Right kidney (tissue), 1 donor: ENCODE measurements at regions not wholly inside any gene's neighbourhood (a gene's known extent, or its start where the extent isn't known, plus 50 kb on each side); places are given as distances from the start of the nearest gene placed in this dataset.
"Not testable (repeated sequence)": the region's sequence is repeated elsewhere in the genome, so short reads cannot be mapped to it uniquely, and the experiment has no call there.

Experiments used
- DNase-seq: peaks from one replicate; pipeline ENCODE4 v3.0.0-alpha.2; 2016

- no peak for DNase-seq
Observed at GRCh38 chr4:155591738-155592143, 74.9 kb upstream of the GUCY1A1 start.

- no peak for DNase-seq
Observed at GRCh38 chr4:155590796-155591585, 75.7 kb upstream of the GUCY1A1 start.

GRCh38 chr4:155588437-155588836 lies 78.2 kb upstream of the GUCY1A1 start:
- no peak for DNase-seq

- no peak for DNase-seq
Observed at GRCh38 chr4:155587766-155588165, 78.9 kb upstream of the GUCY1A1 start.

- DNase-seq: no peak
Observed at GRCh38 chr4:155582971-155583437, 83.6 kb upstream of the GUCY1A1 start.

GRCh38 chr4:155582041-155582440 lies 84.6 kb upstream of the GUCY1A1 start:
- DNase-seq: no peak

- DNase-seq: no peak
Observed at GRCh38 chr4:155578726-155579370, 87.8 kb upstream of the GUCY1A1 start.

- no peak for DNase-seq
Observed at GRCh38 chr4:155578219-155578618, 88.4 kb upstream of the GUCY1A1 start.

- not testable (repeated sequence) for DNase-seq
Observed at GRCh38 chr4:155574329-155574728, 92.3 kb upstream of the GUCY1A1 start.

GRCh38 chr4:155573126-155573525 lies 93.5 kb upstream of the GUCY1A1 start:
- no peak for DNase-seq

- DNase-seq: no peak
Observed at GRCh38 chr4:155572106-155572703, 94.4 kb upstream of the GUCY1A1 start.

- no peak for DNase-seq
Observed at GRCh38 chr4:155571184-155571944, 95.3 kb upstream of the GUCY1A1 start.

GRCh38 chr4:155570661-155571060 lies 96.0 kb upstream of the GUCY1A1 start:
- DNase-seq: no peak

- no peak for DNase-seq
Observed at GRCh38 chr4:155569960-155570515, 96.6 kb upstream of the GUCY1A1 start.

GRCh38 chr4:155569471-155569870 lies 97.2 kb upstream of the GUCY1A1 start:
- DNase-seq: no peak

- no peak for DNase-seq
Observed at GRCh38 chr4:155568641-155569220, 97.9 kb upstream of the GUCY1A1 start.

- DNase-seq: no peak
Observed at GRCh38 chr4:155566354-155566753, 100.3 kb upstream of the GUCY1A1 start.

GRCh38 chr4:155565776-155566175 lies 100.9 kb upstream of the GUCY1A1 start:
- no peak for DNase-seq

GRCh38 chr4:155565330-155565729 lies 101.3 kb upstream of the GUCY1A1 start:
- no peak for DNase-seq

- no peak for DNase-seq
Observed at GRCh38 chr4:155564880-155565279, 101.8 kb upstream of the GUCY1A1 start.

- DNase-seq: no peak
Observed at GRCh38 chr4:155564086-155564485, 102.6 kb upstream of the GUCY1A1 start.

GRCh38 chr4:155559915-155560314 lies 106.7 kb upstream of the GUCY1A1 start:
- no peak for DNase-seq
